HG03066 (cell line): ENCODE measurements at regions not wholly inside any gene's neighbourhood (a gene's known extent, or its start where the extent isn't known, plus 50 kb on each side); places are given as distances from the start of the nearest gene placed in this dataset.

Source experiments
- ATAC-seq: cut with Tn5 transposase; IDR thresholded peaks from one replicate; pipeline ENCODE4 v1.9.1; 2021; ENCODE audit warnings: low read depth; ENCODE audit not compliant: unreplicated experiment

DNA sequence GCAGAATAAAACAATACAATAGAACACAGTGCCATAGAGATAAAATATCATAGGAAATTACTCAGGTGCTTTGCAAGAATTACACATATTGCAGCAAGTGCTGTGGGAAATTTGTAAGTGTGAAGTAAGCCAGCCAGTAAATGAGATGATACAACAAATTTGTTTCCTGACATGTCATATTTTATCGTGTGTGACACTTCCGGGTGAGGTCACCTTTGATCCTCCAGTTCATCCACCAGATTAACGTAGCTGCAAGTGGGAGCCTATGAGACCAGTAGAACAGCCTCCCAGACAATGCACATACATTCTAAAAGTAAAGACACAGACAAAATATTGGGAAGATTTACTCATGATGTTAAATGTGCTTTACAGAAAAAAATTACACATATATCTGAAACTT is 72.2 kb downstream of the PRDM9 start:
- no peak for ATAC-seq

GRCh38 chr5:23583081-23583480 is 75.7 kb downstream of the PRDM9 start:
- ATAC-seq = no peak

DNA sequence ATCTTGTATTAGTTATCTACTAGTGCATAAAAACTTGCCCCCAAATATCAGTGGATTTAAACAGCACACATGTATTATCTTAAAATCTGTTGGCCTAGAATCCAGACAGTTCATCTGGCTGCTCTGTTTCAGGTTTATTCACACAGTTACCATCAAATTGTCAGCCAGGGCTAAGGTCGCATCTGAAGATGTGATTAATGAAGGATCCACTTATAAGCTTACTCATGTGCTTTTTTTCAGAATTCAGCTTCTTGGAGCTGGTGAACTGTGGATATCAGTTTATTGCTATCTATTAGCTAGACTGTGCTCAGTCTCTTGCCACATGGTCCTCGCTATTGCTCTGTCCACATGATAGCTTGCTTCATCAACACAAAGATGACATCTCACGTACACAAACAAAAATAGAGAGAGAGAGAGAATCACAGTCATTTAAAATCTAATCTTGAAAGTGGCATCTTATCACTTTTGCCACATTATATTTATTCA is 81.5 kb downstream of the PRDM9 start:
- no peak for ATAC-seq

GRCh38 chr5:23591250-23591649 is 83.8 kb downstream of the PRDM9 start:
- no peak for ATAC-seq

DNA sequence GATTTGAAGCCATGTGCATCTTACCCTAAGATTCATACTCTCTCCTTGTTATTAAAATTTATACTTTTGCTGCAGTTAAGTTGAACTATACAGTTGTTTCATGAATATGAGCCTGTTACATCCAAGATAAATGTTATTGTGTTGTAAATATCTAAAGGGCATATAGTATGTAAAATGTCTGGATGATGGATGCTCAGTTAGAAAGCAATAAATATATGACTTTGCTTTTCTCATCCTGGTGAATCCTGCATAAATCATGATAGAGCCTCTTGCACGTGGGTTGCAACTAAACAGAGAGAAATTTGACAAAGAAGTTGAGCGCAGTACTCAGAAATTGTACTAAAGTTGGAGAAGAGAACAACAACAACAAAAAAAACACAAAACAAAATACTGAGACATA is 99.5 kb downstream of the PRDM9 start:
- ATAC-seq = no peak

GRCh38 chr5:23612701-23613100 is 105.3 kb downstream of the PRDM9 start:
- no peak for ATAC-seq

DNA sequence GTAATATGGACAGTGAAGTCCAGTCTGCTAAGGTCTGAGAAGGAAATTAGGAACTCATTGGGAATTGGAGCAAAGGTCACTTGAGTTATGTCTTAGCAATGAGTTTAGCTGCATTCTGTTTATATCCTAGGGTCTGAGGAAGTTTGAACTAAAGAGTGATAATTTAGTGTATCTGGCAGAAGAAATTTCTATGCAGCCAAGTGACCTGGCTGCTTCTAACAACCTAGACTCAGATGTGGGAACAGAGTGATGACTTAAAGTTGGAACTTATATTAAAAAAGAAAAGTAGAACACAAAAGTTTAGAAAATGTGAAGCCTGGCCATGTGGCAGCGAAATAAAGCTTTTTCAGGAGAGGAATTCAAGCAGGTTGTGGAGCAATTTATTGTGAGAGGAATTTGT is 106.2 kb downstream of the PRDM9 start:
- no peak for ATAC-seq

DNA sequence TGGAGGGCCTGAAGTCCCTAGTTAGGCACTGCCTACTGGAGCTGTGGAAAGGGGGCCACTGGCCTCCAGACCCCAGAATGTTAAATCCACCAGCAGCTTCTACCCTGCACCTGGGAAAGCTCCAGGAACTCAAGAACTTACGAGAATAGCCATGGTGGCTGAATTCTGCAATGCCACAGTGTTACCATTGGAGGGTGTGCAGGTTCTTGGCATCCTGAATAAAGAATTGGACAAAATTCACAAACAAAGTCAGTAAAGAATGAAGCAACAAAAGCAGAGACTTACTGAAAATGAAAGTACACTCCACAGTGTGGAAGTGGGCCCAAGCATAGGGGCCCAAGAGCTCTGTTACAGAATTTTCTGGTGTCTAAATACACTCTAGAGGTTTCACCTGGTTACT is 107.0 kb downstream of the PRDM9 start:
- ATAC-seq = no peak

DNA sequence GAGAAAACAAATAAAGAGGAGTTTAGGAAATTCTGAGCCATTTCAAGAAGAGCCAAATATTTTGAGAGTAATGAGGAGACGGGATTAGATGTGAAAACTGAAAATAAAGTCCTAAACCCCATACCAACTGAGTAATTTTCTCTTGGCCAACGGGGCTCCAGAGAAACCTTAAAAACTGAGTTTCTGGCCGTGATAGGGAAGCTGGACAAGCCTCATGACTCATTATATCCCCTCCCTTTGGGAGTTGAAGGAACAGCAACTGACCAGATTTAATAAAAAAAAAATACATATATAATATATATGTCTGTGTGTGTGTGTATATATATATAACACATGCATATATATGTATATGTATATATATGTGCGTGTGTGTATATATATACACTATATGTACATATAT is 119.6 kb downstream of the PRDM9 start:
- ATAC-seq = no peak

GRCh38 chr5:23627976-23628375 is 120.6 kb downstream of the PRDM9 start:
- ATAC-seq = no peak

DNA sequence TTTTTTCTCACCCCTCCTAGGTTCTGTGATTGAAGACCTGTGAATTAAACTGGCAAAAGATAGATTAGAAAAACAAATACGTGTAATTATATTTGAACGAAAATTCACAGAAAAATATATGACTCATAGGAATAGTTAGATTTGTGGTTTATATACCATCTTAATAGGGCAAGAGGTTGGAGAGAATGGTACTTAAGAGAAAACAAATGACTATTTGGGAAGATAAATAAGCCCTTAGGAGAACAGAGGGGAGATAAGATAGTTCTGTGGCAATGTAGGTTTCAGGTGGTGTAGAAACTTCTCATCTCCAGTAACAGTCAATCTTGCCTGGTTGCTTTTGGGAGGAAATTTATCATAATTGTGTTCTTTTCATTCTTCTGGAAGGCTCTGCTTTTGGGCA is 122.0 kb downstream of the PRDM9 start:
- ATAC-seq = no peak

GRCh38 chr5:23631302-23632045 is 124.1 kb downstream of the PRDM9 start:
- no peak for ATAC-seq

GRCh38 chr5:23635938-23636337 is 128.5 kb downstream of the PRDM9 start:
- no peak for ATAC-seq

DNA sequence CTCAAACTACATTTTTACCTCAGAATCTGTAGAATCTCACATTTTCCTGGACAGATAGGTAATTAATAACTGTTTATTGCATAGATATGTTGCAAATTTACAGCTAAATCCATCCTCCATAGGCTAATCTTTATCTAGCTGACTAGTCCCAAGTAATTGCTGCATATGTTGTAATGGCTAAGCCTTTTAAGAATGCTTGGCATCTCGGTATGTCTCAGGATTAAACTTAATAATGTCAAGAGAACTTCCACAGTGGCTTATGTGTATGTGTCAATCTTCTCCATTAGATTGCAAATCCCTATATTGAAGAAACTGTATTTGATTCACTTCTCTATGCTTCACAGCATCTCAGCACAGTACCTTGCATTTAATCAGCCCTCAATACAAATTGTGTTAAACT is 131.9 kb downstream of the PRDM9 start:
- ATAC-seq = no peak

GRCh38 chr5:23648656-23649055 is 141.2 kb downstream of the PRDM9 start:
- no peak for ATAC-seq

DNA sequence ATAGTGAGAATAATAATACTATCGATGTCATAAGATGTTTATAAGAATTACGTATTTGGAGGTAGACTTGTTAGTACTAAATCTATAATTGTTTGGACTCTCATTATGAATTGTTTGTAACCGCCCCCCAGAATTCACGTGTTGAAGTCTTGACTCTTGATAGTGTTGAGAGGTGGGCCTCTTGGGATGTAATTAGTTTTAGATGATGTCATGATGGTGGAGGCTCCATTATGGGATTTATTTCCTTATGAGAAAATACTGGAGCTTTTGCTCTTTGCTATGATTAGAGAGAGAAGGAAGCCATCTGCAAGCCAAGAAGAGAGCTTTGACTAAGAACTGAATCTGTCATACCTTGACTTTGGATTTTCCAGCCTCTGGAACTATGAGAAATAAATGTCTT is 142.2 kb downstream of the PRDM9 start:
- ATAC-seq = no peak

DNA sequence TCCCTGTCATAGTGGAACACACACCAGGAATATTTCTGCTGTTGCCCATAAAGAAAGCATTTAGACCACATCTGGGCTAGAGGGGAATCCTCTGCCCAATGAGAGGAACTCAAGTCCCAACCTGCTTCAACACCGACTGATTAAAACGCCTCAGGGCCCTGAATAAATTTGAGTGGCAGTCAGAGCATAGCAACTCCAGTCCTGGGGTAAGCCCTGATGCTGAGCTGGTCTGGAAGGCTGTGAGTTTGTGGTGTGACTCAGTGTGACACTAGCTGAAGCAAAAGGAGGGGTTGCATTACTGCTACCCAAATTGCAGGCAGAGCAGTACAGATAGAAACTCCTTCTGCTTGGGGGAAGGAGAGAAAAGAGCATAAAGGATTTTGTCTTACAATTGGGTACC is 148.3 kb downstream of the PRDM9 start:
- no peak for ATAC-seq

DNA sequence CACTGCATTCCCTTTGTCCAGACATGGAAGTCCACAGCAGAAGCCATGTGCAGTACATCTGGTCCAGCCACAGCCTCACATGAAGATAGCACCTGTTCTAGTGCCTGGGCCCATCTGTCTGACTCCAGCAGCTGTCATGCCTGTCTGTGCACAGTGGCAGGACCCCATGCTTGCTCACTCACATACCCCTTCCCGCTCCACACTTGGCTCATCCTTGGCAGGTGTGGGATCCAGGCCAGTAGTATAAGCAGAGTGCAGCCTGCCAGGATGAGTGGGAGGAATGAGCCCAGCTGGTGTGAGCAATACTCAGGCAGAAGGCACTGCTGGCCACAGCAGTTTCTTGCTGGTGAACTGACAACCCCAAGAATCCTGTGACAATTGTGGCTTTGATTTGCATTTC is 168.0 kb downstream of the PRDM9 start:
- no peak for ATAC-seq

- ATAC-seq = no peak
Measured at GRCh38 chr5:23677996-23678395, 170.6 kb downstream of the PRDM9 start.

DNA sequence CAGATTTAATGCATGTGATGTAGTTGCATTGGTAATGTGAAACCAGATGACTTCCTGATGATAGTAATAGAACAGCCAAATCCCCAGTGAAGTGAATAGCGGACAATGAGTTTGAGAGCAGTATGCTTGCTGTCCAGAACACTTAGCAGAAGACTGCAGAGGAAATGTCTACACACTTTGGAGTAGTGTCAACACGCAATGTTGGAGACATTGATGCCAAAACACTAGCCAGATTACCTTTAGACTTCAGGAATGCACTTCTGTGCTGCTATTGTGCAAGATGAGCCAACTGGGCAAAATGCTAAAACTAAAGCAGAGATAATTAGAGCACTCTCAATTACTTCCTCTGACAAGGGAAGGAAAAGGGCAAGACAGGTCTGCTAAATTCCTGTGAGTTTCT is 176.7 kb downstream of the PRDM9 start:
- ATAC-seq = no peak

- ATAC-seq = no peak
Measured at GRCh38 chr5:23703940-23704855, 196.8 kb downstream of the PRDM9 start.

DNA sequence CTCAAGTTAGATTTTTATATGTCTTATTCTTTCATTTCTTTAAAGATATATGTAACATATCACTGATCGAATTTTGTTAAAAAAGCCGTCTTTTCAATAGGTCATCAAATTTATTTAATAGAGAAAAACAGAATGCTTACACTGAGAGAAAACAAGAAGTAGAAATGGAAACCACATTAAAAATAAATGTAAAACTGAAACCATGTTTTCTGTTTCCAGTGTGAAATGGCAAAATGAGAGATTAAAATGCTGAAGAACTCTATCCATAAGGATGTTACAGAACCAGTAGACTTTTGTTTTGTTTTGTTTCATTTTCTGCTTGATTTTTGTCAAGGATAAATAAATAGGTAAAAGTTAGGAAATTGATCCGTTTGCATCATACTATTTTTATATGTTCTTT is 210.1 kb downstream of the PRDM9 start:
- ATAC-seq = peak; percentile 49
